ENCODE measurements at regions not wholly inside any gene's neighbourhood (a gene's known extent, or its start where the extent isn't known, plus 50 kb on each side); places are given as distances from the start of the nearest gene placed in this dataset.

DNA sequence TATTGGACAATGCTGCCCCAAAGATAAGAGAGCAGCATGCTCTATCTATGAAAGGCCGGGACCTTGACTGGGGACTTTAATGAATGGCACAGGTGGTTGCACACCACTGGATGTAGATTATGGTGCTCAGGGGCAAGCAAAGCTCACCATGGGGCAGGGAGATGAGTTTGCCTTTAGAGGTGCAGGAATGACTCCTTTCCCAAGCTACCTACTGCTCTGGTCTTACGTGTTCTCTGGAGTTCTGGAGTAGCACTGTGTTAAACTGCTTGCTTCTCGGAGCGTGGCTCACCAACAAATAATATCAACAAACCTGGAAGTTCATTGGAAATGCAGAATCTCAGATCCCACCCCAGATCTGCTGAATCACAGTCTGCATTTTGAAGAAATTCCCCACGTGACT lies 445.3 kb downstream of the RPS24 start:
- TF ChIP-seq CTCF (IDR thresholded peaks at IDR 0.05): no peak
- no peak for TF ChIP-seq POLR2A (IDR thresholded peaks at IDR 0.05)

Data from thyroid gland (tissue), 4 donors.